Peyer's patch (tissue), 4 donors: ENCODE measurements at regions not wholly inside any gene's neighbourhood (a gene's known extent, or its start where the extent isn't known, plus 50 kb on each side); places are given as distances from the start of the nearest gene placed in this dataset.

Experiments
- DNase-seq, 3 donors: peaks; one replicate each; pipeline ENCODE4 v3.0.0-alpha.2; 2017 to 2019
- H3K27ac ChIP-seq, 4 donors: fragments of 200-600 bp; sonication (generic); one replicate each; pipeline ENCODE4 v1.5.1; 2016 to 2019
- H3K27me3 ChIP-seq, 2 donors: fragments of 200-600 bp; sonication (generic); one replicate each; pipeline ENCODE4 v1.5.1; 2019
- H3K36me3 ChIP-seq, 3 donors: fragments of 200-600 bp; sonication (generic); one replicate each; pipeline ENCODE4 v1.5.1; 2016 to 2019
- H3K4me1 ChIP-seq, 4 donors: fragments of 200-600 bp; sonication (generic); one replicate each; pipeline ENCODE4 v1.5.1; 2016 to 2019
- H3K4me3 ChIP-seq, 4 donors: fragments of 200-600 bp; sonication (generic); 1 replicate in 3 of 4; 2 replicates in 1 of 4; pipeline ENCODE4 v1.5.1; 2016 to 2019; ENCODE audit warnings: mild to moderate bottlenecking in 1 of 4
- H3K9me3 ChIP-seq, 4 donors: fragments of 200-600 bp; sonication (generic); one replicate each; pipeline ENCODE4 v1.5.1; 2016 to 2019; ENCODE audit warnings: mild to moderate bottlenecking in 1 of 4
- POLR2A ChIP-seq, 2 donors: fragments of 450-650 bp; IDR thresholded peaks; one replicate each; pipeline ENCODE4 v1.5.1; 2017; ENCODE audit warnings: antibody characterized with exemption in 2 of 2, mild to moderate bottlenecking in 2 of 2, moderate library complexity in 2 of 2
- TF ChIP-seq, protein P1 (sequence below), 6 experiments: fragments of 450-650 bp in 4 of 6; fragments of 200-600 bp in 2 of 6; sonication (generic) in 1 of 6; IDR thresholded peaks; one replicate each; pipeline ENCODE4 v1.5.1; 2017 to 2019; ENCODE audit warnings: antibody characterized with exemption in 6 of 6, mild to moderate bottlenecking in 3 of 6, moderate library complexity in 1 of 6

DNA sequence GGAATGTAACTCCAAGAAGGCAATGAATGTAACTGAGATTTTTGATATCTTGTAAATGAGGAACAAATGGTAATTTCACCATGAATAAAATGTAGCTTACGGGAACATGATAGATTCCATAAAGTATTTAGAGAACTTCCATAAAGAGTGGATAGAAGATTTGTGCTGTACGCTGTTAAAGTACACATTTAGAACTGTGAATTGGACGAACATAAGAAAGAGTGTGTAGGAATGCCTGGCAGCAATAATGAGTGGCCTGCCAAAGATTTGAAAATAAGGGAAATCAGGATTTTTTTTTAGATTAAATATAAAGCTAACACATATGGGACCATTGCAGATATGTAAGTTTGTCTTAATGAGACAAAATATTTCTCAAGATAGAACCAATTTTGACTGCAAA, 1153.3 kb upstream of the EYS start:
- Histone ChIP-seq H3K27me3 (no peaks in the 10 kb centered on the region), H3K27ac (no peak overlapping the region), H3K9me3 (no peaks in the 10 kb centered on the region), H3K4me3 (no peak overlapping the region), H3K4me1 (no peaks in the 10 kb centered on the region), H3K36me3 (no peaks in the 10 kb centered on the region)
- TF ChIP-seq POLR2A (IDR thresholded peaks at IDR 0.05), result no peak
- TF ChIP-seq, protein P1, sequence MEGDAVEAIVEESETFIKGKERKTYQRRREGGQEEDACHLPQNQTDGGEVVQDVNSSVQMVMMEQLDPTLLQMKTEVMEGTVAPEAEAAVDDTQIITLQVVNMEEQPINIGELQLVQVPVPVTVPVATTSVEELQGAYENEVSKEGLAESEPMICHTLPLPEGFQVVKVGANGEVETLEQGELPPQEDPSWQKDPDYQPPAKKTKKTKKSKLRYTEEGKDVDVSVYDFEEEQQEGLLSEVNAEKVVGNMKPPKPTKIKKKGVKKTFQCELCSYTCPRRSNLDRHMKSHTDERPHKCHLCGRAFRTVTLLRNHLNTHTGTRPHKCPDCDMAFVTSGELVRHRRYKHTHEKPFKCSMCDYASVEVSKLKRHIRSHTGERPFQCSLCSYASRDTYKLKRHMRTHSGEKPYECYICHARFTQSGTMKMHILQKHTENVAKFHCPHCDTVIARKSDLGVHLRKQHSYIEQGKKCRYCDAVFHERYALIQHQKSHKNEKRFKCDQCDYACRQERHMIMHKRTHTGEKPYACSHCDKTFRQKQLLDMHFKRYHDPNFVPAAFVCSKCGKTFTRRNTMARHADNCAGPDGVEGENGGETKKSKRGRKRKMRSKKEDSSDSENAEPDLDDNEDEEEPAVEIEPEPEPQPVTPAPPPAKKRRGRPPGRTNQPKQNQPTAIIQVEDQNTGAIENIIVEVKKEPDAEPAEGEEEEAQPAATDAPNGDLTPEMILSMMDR (IDR thresholded peaks at IDR 0.05), result no peak
- DNase-seq, result no peak

DNA sequence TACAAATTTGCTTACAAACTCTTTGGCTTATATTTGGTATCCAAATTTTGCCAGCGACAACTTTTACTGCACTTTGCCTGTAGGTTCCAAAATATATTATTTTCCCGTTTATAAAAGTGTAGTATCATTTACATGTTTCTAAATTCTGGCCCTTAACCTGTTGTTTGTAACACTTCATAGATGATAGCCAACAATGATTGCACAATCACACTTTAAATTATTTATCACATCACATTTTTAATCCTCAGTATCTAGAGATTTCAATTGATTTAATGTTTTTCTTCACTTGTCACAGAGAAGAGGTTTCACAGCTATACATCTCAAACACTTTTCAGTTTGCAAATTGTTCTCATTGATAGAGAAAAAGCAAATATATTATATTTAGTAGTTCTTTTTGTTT, 1151.2 kb upstream of the EYS start:
- Histone ChIP-seq H3K27me3 (no peaks in the 10 kb centered on the region), H3K4me1 (no peaks in the 10 kb centered on the region), H3K4me3 (no peak overlapping the region), H3K9me3 (no peaks in the 10 kb centered on the region), H3K36me3 (no peaks in the 10 kb centered on the region), H3K27ac (no peak overlapping the region)
- TF ChIP-seq POLR2A (IDR thresholded peaks at IDR 0.05), result no peak
- TF ChIP-seq, protein P1 (IDR thresholded peaks at IDR 0.05), result no peak
- no peak for DNase-seq

DNA sequence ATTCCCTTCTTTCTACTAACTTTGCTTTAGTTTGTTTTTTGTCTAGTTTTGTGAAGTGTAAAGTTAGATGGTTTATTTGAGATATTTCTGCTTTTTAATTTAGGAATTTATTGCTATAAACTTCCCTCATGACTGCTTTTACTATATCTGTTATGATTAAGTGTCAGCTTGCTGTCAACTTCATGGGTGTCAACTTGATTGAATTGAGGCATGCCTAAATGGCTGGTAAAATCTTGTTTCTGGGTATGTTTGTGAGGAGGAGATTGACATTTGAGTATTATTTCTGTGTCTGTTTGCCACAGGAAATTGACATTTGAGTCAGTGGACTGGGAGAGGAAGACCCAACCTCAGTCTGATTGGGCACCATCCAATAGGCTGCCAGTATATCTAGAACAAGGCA, 1147.0 kb upstream of the EYS start:
- TF ChIP-seq, protein P1 (IDR thresholded peaks at IDR 0.05), result no peak
- TF ChIP-seq POLR2A (IDR thresholded peaks at IDR 0.05), result no peak
- no peaks in the 10 kb centered on the region for H3K9me3 ChIP-seq
- no peaks in the 10 kb centered on the region for H3K27me3 ChIP-seq
- DNase-seq, result no peak
- H3K4me3 ChIP-seq, result no peak overlapping the region
- no peak overlapping the region for H3K27ac ChIP-seq
- no peaks in the 10 kb centered on the region for H3K4me1 ChIP-seq
- no peaks in the 10 kb centered on the region for H3K36me3 ChIP-seq

DNA sequence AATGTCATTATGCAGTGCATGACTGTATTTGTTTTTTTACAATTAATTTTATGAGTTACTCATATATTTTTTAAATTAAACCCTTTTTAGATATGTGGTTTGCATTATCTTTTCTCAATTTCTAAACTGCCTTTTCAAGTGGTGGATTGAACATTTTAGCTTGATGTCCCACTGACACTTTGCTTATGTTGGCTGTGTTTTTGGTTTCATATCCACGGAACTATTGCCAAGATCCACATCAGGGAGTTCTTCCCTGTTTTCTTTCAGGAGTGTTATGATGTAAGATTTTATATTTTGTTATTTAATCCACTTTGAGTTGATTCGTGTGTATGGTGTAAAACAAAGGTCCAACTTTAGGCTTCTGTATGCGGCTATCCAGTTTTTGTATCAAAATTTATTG, 1144.9 kb upstream of the EYS start:
- DNase-seq, result no peak
- H3K4me1 ChIP-seq, result no peaks in the 10 kb centered on the region
- no peaks in the 10 kb centered on the region for H3K27me3 ChIP-seq
- H3K4me3 ChIP-seq, result no peak overlapping the region
- no peak overlapping the region for H3K27ac ChIP-seq
- TF ChIP-seq, protein P1 (IDR thresholded peaks at IDR 0.05), result no peak
- no peaks in the 10 kb centered on the region for H3K9me3 ChIP-seq
- no peaks in the 10 kb centered on the region for H3K36me3 ChIP-seq

DNA sequence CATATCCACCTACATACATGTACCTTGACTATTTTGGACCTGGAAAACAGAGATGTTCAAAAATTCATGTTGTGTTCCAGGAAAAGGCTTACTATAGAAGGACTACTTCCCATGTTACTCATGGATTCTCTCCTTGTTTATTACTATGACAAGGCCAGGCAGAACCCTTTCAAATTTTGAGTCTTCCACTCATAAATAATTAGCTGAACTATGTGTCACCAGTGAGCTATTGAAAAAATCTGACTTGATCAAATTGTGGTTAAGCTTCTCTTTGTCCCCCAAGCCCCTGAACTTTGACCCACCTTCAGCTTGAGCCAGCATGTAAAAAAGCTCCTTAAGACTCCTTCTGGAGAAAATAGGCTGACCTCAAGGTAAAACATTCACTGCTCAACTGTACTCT, 1142.8 kb upstream of the EYS start:
- no peaks in the 10 kb centered on the region for H3K36me3 ChIP-seq
- no peak for TF ChIP-seq POLR2A (IDR thresholded peaks at IDR 0.05)
- TF ChIP-seq, protein P1 (IDR thresholded peaks at IDR 0.05), result no peak
- no peak for DNase-seq
- no peak overlapping the region for H3K4me3 ChIP-seq
- H3K4me1 ChIP-seq, result no peaks in the 10 kb centered on the region
- H3K27me3 ChIP-seq, result no peaks in the 10 kb centered on the region
- no peak overlapping the region for H3K27ac ChIP-seq
- H3K9me3 ChIP-seq, result no peaks in the 10 kb centered on the region

DNA sequence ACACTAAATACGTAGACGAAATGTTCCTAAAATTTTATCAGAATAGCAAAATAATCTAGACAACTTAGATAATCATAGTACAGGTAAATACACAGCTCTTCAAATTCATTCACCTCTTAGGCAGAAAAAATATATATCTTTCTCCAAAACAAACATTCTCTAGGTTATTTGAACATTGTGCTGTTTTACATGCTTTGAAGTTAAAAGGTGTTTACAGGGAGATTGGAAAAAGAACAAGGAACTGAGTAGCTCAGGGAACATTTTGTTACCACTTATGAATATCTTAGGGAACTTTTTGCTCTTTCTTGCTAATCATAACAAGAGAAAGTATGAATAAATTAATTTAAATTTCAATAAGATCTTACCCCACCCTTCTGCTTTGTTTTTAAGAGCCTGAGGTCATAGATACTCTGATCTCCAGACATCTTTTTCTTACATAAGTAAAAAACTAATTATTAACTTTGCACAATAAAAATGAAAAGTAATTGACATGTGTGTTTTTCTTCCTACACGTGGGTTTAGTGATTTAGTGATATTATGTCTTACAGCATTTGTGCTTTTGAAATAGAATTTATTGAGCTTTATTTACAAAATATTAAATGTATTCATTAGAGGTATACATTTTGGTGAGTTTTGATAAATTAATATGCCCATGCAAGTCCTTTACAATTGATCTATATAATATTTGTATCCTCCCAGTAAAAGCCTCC, 1141.4 kb upstream of the EYS start:
- TF ChIP-seq POLR2A (IDR thresholded peaks at IDR 0.05), result no peak
- TF ChIP-seq, protein P1 (IDR thresholded peaks at IDR 0.05), result no peak
- Histone ChIP-seq H3K4me1 (no peaks in the 10 kb centered on the region), H3K27ac (no peak overlapping the region), H3K36me3 (no peaks in the 10 kb centered on the region), H3K27me3 (no peaks in the 10 kb centered on the region), H3K4me3 (no peak overlapping the region), H3K9me3 (no peaks in the 10 kb centered on the region)
- no peak for DNase-seq
